HepG2 (cell line): ENCODE measurements at regions not wholly inside any gene's neighbourhood (a gene's known extent, or its start where the extent isn't known, plus 50 kb on each side); places are given as distances from the start of the nearest gene placed in this dataset.

Experiments
- HNF4A ChIP-seq: sonication (generic); formaldehyde crosslinking; IDR thresholded peaks from 2 replicates; pipeline ENCODE4 v1.4.0; 2020; ENCODE audit warnings: missing genetic modification reagents
- MED1 ChIP-seq: sonication (generic); formaldehyde crosslinking; IDR thresholded peaks from 2 replicates; pipeline ENCODE4 v1.4.0; 2020; ENCODE audit warnings: missing genetic modification reagents
- NCOA2 ChIP-seq: sonication (generic); formaldehyde crosslinking; IDR thresholded peaks from 2 replicates; pipeline ENCODE4 v1.8.0; 2022; ENCODE audit warnings: inconsistent platforms
- PITX1 ChIP-seq: sonication (generic); formaldehyde crosslinking; IDR thresholded peaks from 2 replicates; pipeline ENCODE4 v1.5.1; 2020; ENCODE audit warnings: mild to moderate bottlenecking, missing genetic modification reagents
- ZBTB20 ChIP-seq: sonication (generic); formaldehyde crosslinking; IDR thresholded peaks from 2 replicates; pipeline ENCODE4 v1.8.1; 2023; ENCODE audit warnings: missing genetic modification reagents, low read depth, mild to moderate bottlenecking, borderline replicate concordance
- ZKSCAN8 ChIP-seq: IDR thresholded peaks from 2 replicates; pipeline ENCODE4 v1.6.1; 2016; ENCODE audit warnings: borderline replicate concordance, missing genetic modification reagents, missing compliant biosample characterization
- ZNF232 ChIP-seq: sonication (generic); formaldehyde crosslinking; IDR thresholded peaks from 2 replicates; pipeline ENCODE4 v1.4.0; 2020; ENCODE audit warnings: missing genetic modification reagents, borderline replicate concordance
- ZNF24 ChIP-seq: fragments of 450-650 bp; IDR thresholded peaks from 2 replicates; pipeline ENCODE4 v1.6.1; 2017; ENCODE audit warnings: antibody characterized with exemption, mild to moderate bottlenecking
- ZNF552 ChIP-seq: sonication (generic); formaldehyde crosslinking; IDR thresholded peaks from 2 replicates; pipeline ENCODE4 v1.9.0; 2022; ENCODE audit warnings: missing genetic modification reagents, mild to moderate bottlenecking, borderline replicate concordance
- ZNF772 ChIP-seq: sonication (generic); formaldehyde crosslinking; IDR thresholded peaks from 2 replicates; pipeline ENCODE4 v1.5.0; 2020; ENCODE audit warnings: mild to moderate bottlenecking, missing genetic modification reagents
- ZNF839 ChIP-seq: sonication (generic); formaldehyde crosslinking; IDR thresholded peaks from 2 replicates; pipeline ENCODE4 v1.4.0; 2020; ENCODE audit warnings: missing genetic modification reagents, mild to moderate bottlenecking, borderline replicate concordance
- TF ChIP-seq, protein P1 (sequence below), 2 experiments: sonication (generic) in 1 of 2; formaldehyde crosslinking in 1 of 2; IDR thresholded peaks; 2 replicates each; pipeline versions ENCODE4 v1.6.1 to v1.9.0; 2014 to 2022; ENCODE audit warnings: antibody characterized with exemption in 1 of 2, borderline replicate concordance in 1 of 2, inconsistent platforms in 1 of 2, low read depth in 1 of 2, missing genetic modification reagents in 1 of 2
- TF ChIP-seq, protein P2 (sequence below): sonication (generic); formaldehyde crosslinking; IDR thresholded peaks from 2 replicates; pipeline ENCODE4 v1.5.1; 2020; ENCODE audit warnings: mild to moderate bottlenecking, moderate library complexity, missing genetic modification reagents
- TF ChIP-seq, protein P3 (sequence below): sonication (generic); formaldehyde crosslinking; IDR thresholded peaks from 2 replicates; pipeline ENCODE4 v1.9.0; 2021; ENCODE audit warnings: mild to moderate bottlenecking, missing genetic modification reagents
- TF ChIP-seq, protein P4 (sequence below): IDR thresholded peaks from 2 replicates; pipeline ENCODE4 v1.6.1; 2016; ENCODE audit warnings: low read depth, borderline replicate concordance

DNA sequence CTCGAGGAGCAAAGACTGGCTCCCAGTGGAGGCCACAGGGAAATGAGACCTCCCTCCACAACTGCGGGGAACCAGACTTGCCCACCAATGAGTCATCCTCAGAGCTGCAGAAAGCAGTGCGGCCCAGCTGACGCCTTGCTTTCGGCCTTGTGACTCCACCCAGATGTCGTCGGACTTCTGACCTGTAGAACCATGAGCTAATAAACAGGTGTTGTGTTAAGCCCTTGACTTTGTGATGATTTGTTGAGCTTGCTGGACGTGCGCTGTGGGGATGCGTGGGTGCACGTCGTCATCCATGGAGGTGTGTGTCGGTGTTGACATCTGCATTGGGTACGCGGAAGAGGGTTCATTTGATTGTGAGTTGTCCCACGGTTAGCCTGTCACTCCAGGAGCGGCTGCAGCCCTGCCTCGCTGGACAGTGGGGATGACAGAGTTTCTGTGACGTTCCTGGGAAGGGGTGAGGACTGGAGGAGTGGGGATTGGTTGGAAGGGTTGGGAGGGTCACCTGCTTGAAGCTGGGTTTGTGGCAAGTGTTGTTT, 154.1 kb downstream of the SH3BP4 start (continued):
- TF ChIP-seq, protein P1, sequence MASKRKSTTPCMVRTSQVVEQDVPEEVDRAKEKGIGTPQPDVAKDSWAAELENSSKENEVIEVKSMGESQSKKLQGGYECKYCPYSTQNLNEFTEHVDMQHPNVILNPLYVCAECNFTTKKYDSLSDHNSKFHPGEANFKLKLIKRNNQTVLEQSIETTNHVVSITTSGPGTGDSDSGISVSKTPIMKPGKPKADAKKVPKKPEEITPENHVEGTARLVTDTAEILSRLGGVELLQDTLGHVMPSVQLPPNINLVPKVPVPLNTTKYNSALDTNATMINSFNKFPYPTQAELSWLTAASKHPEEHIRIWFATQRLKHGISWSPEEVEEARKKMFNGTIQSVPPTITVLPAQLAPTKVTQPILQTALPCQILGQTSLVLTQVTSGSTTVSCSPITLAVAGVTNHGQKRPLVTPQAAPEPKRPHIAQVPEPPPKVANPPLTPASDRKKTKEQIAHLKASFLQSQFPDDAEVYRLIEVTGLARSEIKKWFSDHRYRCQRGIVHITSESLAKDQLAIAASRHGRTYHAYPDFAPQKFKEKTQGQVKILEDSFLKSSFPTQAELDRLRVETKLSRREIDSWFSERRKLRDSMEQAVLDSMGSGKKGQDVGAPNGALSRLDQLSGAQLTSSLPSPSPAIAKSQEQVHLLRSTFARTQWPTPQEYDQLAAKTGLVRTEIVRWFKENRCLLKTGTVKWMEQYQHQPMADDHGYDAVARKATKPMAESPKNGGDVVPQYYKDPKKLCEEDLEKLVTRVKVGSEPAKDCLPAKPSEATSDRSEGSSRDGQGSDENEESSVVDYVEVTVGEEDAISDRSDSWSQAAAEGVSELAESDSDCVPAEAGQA (IDR thresholded peaks at IDR 0.05; ENCODE audit: low read depth), result peak; percentile 62; the same call in 1 of the 2 replicates
- TF ChIP-seq, protein P1 (CRISPR knock-in tag; IDR thresholded peaks at IDR 0.05; ENCODE audit: borderline replicate concordance), result no peak
- TF ChIP-seq HNF4A (CRISPR knock-in tag) (0 out of 2 replicates have a peak, but pooled peaks have one; percentile 37), NCOA2 (CRISPR knock-in tag) (no peak), ZNF552 (CRISPR knock-in tag) (no peak), ZNF772 (CRISPR knock-in tag) (peak; percentile 14; the same call in 1 of the 2 replicates), ZNF24 (no peak), ZNF232 (CRISPR knock-in tag) (0 out of 2 replicates have a peak, but pooled peaks have one; percentile 22), ZKSCAN8 (CRISPR knock-in tag) (0 out of 2 replicates have a peak, but pooled peaks have one; percentile 24), MED1 (peak; percentile 82), ZBTB20 (CRISPR knock-in tag) (no peak), PITX1 (no peak; the same call in 1 of the 2 replicates), ZNF839 (CRISPR knock-in tag) (peak; percentile 82; the same call in 1 of the 2 replicates)
- TF ChIP-seq, protein P2, sequence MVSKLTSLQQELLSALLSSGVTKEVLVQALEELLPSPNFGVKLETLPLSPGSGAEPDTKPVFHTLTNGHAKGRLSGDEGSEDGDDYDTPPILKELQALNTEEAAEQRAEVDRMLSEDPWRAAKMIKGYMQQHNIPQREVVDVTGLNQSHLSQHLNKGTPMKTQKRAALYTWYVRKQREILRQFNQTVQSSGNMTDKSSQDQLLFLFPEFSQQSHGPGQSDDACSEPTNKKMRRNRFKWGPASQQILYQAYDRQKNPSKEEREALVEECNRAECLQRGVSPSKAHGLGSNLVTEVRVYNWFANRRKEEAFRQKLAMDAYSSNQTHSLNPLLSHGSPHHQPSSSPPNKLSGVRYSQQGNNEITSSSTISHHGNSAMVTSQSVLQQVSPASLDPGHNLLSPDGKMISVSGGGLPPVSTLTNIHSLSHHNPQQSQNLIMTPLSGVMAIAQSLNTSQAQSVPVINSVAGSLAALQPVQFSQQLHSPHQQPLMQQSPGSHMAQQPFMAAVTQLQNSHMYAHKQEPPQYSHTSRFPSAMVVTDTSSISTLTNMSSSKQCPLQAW, result peak; percentile 93
- TF ChIP-seq, protein P3, sequence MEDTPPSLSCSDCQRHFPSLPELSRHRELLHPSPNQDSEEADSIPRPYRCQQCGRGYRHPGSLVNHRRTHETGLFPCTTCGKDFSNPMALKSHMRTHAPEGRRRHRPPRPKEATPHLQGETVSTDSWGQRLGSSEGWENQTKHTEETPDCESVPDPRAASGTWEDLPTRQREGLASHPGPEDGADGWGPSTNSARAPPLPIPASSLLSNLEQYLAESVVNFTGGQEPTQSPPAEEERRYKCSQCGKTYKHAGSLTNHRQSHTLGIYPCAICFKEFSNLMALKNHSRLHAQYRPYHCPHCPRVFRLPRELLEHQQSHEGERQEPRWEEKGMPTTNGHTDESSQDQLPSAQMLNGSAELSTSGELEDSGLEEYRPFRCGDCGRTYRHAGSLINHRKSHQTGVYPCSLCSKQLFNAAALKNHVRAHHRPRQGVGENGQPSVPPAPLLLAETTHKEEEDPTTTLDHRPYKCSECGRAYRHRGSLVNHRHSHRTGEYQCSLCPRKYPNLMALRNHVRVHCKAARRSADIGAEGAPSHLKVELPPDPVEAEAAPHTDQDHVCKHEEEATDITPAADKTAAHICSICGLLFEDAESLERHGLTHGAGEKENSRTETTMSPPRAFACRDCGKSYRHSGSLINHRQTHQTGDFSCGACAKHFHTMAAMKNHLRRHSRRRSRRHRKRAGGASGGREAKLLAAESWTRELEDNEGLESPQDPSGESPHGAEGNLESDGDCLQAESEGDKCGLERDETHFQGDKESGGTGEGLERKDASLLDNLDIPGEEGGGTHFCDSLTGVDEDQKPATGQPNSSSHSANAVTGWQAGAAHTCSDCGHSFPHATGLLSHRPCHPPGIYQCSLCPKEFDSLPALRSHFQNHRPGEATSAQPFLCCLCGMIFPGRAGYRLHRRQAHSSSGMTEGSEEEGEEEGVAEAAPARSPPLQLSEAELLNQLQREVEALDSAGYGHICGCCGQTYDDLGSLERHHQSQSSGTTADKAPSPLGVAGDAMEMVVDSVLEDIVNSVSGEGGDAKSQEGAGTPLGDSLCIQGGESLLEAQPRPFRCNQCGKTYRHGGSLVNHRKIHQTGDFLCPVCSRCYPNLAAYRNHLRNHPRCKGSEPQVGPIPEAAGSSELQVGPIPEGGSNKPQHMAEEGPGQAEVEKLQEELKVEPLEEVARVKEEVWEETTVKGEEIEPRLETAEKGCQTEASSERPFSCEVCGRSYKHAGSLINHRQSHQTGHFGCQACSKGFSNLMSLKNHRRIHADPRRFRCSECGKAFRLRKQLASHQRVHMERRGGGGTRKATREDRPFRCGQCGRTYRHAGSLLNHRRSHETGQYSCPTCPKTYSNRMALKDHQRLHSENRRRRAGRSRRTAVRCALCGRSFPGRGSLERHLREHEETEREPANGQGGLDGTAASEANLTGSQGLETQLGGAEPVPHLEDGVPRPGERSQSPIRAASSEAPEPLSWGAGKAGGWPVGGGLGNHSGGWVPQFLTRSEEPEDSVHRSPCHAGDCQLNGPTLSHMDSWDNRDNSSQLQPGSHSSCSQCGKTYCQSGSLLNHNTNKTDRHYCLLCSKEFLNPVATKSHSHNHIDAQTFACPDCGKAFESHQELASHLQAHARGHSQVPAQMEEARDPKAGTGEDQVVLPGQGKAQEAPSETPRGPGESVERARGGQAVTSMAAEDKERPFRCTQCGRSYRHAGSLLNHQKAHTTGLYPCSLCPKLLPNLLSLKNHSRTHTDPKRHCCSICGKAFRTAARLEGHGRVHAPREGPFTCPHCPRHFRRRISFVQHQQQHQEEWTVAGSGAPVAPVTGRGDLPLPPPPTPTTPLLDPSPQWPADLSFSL, result peak; percentile 68; the same call in 1 of the 2 replicates
- TF ChIP-seq, protein P4, sequence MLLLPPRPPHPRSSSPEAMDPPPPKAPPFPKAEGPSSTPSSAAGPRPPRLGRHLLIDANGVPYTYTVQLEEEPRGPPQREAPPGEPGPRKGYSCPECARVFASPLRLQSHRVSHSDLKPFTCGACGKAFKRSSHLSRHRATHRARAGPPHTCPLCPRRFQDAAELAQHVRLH (CRISPR knock-in tag), result peak; percentile 62; the same call in 1 of the 2 replicates
